ENCODE measurements at regions not wholly inside any gene's neighbourhood (a gene's known extent, or its start where the extent isn't known, plus 50 kb on each side); places are given as distances from the start of the nearest gene placed in this dataset.
A peak's percentile ranks its signal among the peaks of the same experiment; 100 is the strongest.

- DNase-seq (ENCODE audit: low spot score): peak; percentile 48
- TF ChIP-seq CTCF (conservative IDR thresholded peaks at IDR 0.05; ENCODE audit: low read depth, low read length) (no peak), EZH2 (IDR thresholded peaks at IDR 0.05; ENCODE audit: borderline replicate concordance, low read depth, low read length, poor library complexity, severe bottlenecking) (no peak)
- Histone ChIP-seq H3K27me3 (replicated peaks; ENCODE audit: insufficient read depth, low read depth, low read length, poor library complexity) (no peaks in the 10 kb centered on the region), H3K36me3 (ENCODE audit: insufficient read depth, low read length, poor library complexity, severe bottlenecking) (no peaks in the 10 kb centered on the region), H3K27ac (ENCODE audit: low read depth, low read length, poor library complexity, severe bottlenecking) (no peak overlapping the region), H3K9me3 (ENCODE audit: low read depth, low read length, poor library complexity, severe bottlenecking) (no peaks in the 10 kb centered on the region), H3K4me3 (ENCODE audit: low read depth, low read length, poor library complexity, severe bottlenecking) (no peak overlapping the region), H3K4me1 (ENCODE audit: insufficient read depth, low read length, poor library complexity, severe bottlenecking) (no peaks in the 10 kb centered on the region)
- ChIA-PET CTCF (no interaction called here), POLR2A (ENCODE audit: low non-redundant PET) (no interaction called here)
- no TSS peak for BruUV-seq (replicated peaks)
- intact Hi-C loops (cut with micrococcal nuclease; ENCODE audit: unreplicated experiment): no loop called here
These were observed 83.3 kb upstream of the MKLN1 start for GRCh38 chr7:131244259-131244852.

GRCh38 chr7:131249003-131249402 lies 78.7 kb upstream of the MKLN1 start:
- no peak overlapping the region for H3K4me3 ChIP-seq (ENCODE audit: low read depth, low read length, poor library complexity, severe bottlenecking)
- no peaks in the 10 kb centered on the region for H3K4me1 ChIP-seq (ENCODE audit: insufficient read depth, low read length, poor library complexity, severe bottlenecking)
- no peaks in the 10 kb centered on the region for H3K36me3 ChIP-seq (ENCODE audit: insufficient read depth, low read length, poor library complexity, severe bottlenecking)
- BruUV-seq (replicated peaks): no TSS peak
- DNase-seq (ENCODE audit: low spot score): peak; percentile 17
- no peak for TF ChIP-seq EZH2 (IDR thresholded peaks at IDR 0.05; ENCODE audit: borderline replicate concordance, low read depth, low read length, poor library complexity, severe bottlenecking)
- no peak for TF ChIP-seq CTCF (conservative IDR thresholded peaks at IDR 0.05; ENCODE audit: low read depth, low read length)
- H3K27me3 ChIP-seq (replicated peaks; ENCODE audit: insufficient read depth, low read depth, low read length, poor library complexity): no peaks in the 10 kb centered on the region
- POLR2A ChIA-PET (ENCODE audit: low non-redundant PET): no interaction called here
- peaks cover 9% of the 10 kb centered on the region for H3K9me3 ChIP-seq (ENCODE audit: low read depth, low read length, poor library complexity, severe bottlenecking)
- no peak overlapping the region for H3K27ac ChIP-seq (ENCODE audit: low read depth, low read length, poor library complexity, severe bottlenecking)
- intact Hi-C loops (cut with micrococcal nuclease; ENCODE audit: unreplicated experiment): no loop called here
- CTCF ChIA-PET: no interaction called here

- peaks cover 13% of the 10 kb centered on the region for H3K9me3 ChIP-seq (ENCODE audit: low read depth, low read length, poor library complexity, severe bottlenecking)
- TF ChIP-seq EZH2 (IDR thresholded peaks at IDR 0.05; ENCODE audit: borderline replicate concordance, low read depth, low read length, poor library complexity, severe bottlenecking) (no peak), CTCF (conservative IDR thresholded peaks at IDR 0.05; ENCODE audit: low read depth, low read length) (no peak)
- ChIA-PET POLR2A (ENCODE audit: low non-redundant PET) (no interaction called here), CTCF (no interaction called here)
- H3K27ac ChIP-seq (ENCODE audit: low read depth, low read length, poor library complexity, severe bottlenecking): no peak overlapping the region
- no peak overlapping the region for H3K4me3 ChIP-seq (ENCODE audit: low read depth, low read length, poor library complexity, severe bottlenecking)
- intact Hi-C loops (cut with micrococcal nuclease; ENCODE audit: unreplicated experiment): no loop called here
- H3K27me3 ChIP-seq (replicated peaks; ENCODE audit: insufficient read depth, low read depth, low read length, poor library complexity): no peaks in the 10 kb centered on the region
- DNase-seq (ENCODE audit: low spot score): no peak
- no peaks in the 10 kb centered on the region for H3K36me3 ChIP-seq (ENCODE audit: insufficient read depth, low read length, poor library complexity, severe bottlenecking)
- H3K4me1 ChIP-seq (ENCODE audit: insufficient read depth, low read length, poor library complexity, severe bottlenecking): no peaks in the 10 kb centered on the region
- no TSS peak for BruUV-seq (replicated peaks)
These were observed 78.2 kb upstream of the MKLN1 start for GRCh38 chr7:131249483-131249882.

Measured in A673 (cell line).